AG08395 (cell line): ENCODE measurements at regions not wholly inside any gene's neighbourhood (a gene's known extent, or its start where the extent isn't known, plus 50 kb on each side); places are given as distances from the start of the nearest gene placed in this dataset.
A peak's percentile ranks its signal among the peaks of the same experiment; 100 is the strongest.

Experiments
- DNase-seq: peaks from one replicate; pipeline ENCODE4 v3.0.0; 2012; ENCODE audit warnings: mixed read lengths, low spot score

GRCh38 chr1:224505454-224506093, 71.0 kb upstream of the WDR26 start:
- no peak for DNase-seq

GRCh38 chr1:224506141-224506814, 71.7 kb upstream of the WDR26 start:
- no peak for DNase-seq

GRCh38 chr1:224507771-224508523, 73.3 kb upstream of the WDR26 start:
- peak; percentile 74 for DNase-seq

- DNase-seq, result no peak
Measured at GRCh38 chr1:224509907-224510306, 75.3 kb upstream of the WDR26 start.

- DNase-seq, result peak; percentile 58
Measured at GRCh38 chr1:224510880-224511645, 76.5 kb upstream of the WDR26 start.

GRCh38 chr1:224512600-224513151, 78.1 kb upstream of the WDR26 start:
- no peak for DNase-seq

- DNase-seq, result no peak
Measured at GRCh38 chr1:224513383-224513782, 78.8 kb upstream of the WDR26 start.

- peak; percentile 90 for DNase-seq
Measured at GRCh38 chr1:224513787-224514209, 79.2 kb upstream of the WDR26 start.

- DNase-seq, result no peak
Measured at GRCh38 chr1:224517171-224517570, 82.6 kb upstream of the WDR26 start.

GRCh38 chr1:224518528-224518927, 83.9 kb upstream of the WDR26 start:
- DNase-seq, result no peak

GRCh38 chr1:224519874-224520273, 85.3 kb upstream of the WDR26 start:
- DNase-seq, result no peak

GRCh38 chr1:224520808-224521207, 86.2 kb upstream of the WDR26 start:
- DNase-seq, result no peak

- no peak for DNase-seq
Measured at GRCh38 chr1:224521904-224522734, 87.5 kb upstream of the WDR26 start.

- no peak for DNase-seq
Measured at GRCh38 chr1:224523676-224524075, 89.1 kb upstream of the WDR26 start.

GRCh38 chr1:224524679-224525078, 90.1 kb upstream of the WDR26 start:
- DNase-seq, result peak; percentile 71

GRCh38 chr1:224525411-224526040, 90.6 kb upstream of the CNIH3 start:
- DNase-seq, result peak; percentile 73

- DNase-seq, result no peak
Measured at GRCh38 chr1:224526771-224527170, 89.3 kb upstream of the CNIH3 start.

GRCh38 chr1:224528900-224529299, 87.2 kb upstream of the CNIH3 start:
- DNase-seq, result peak; percentile 77

GRCh38 chr1:224529844-224530243, 86.3 kb upstream of the CNIH3 start:
- no peak for DNase-seq

GRCh38 chr1:224533517-224533916, 82.6 kb upstream of the CNIH3 start:
- DNase-seq, result no peak

GRCh38 chr1:224534731-224535130, 81.4 kb upstream of the CNIH3 start:
- no peak for DNase-seq
